ENCODE measurements at regions not wholly inside any gene's neighbourhood (a gene's known extent, or its start where the extent isn't known, plus 50 kb on each side); places are given as distances from the start of the nearest gene placed in this dataset.
A peak's percentile ranks its signal among the peaks of the same experiment; 100 is the strongest.
"Not testable (repeated sequence)": the region's sequence is repeated elsewhere in the genome, so short reads cannot be mapped to it uniquely, and the experiment has no call there.

- no peak for DNase-seq
These were observed 909.2 kb upstream of the LRRN3 start for GRCh38 chr7:110181768-110182167.

GRCh38 chr7:110186334-110186733, 904.6 kb upstream of the LRRN3 start:
- DNase-seq, result no peak

- DNase-seq, result no peak
These were observed 902.9 kb upstream of the LRRN3 start for GRCh38 chr7:110187877-110188554.

GRCh38 chr7:110204527-110204926, 886.4 kb upstream of the LRRN3 start:
- no peak for DNase-seq

GRCh38 chr7:110205899-110206298, 885.0 kb upstream of the LRRN3 start:
- DNase-seq, result no peak

GRCh38 chr7:110209884-110210283, 881.0 kb upstream of the LRRN3 start:
- DNase-seq, result no peak

- DNase-seq, result no peak
These were observed 879.9 kb upstream of the LRRN3 start for GRCh38 chr7:110210941-110211608.

- DNase-seq, result peak; percentile 21
These were observed 866.3 kb upstream of the LRRN3 start for GRCh38 chr7:110224643-110225042.

- no peak for DNase-seq
These were observed 844.8 kb upstream of the LRRN3 start for GRCh38 chr7:110246118-110246517.

GRCh38 chr7:110253093-110253492, 837.8 kb upstream of the LRRN3 start:
- no peak for DNase-seq

GRCh38 chr7:110257673-110258072, 833.3 kb upstream of the LRRN3 start:
- no peak for DNase-seq

GRCh38 chr7:110262251-110262650, 828.7 kb upstream of the LRRN3 start:
- DNase-seq, result no peak

- DNase-seq, result no peak
These were observed 826.6 kb upstream of the LRRN3 start for GRCh38 chr7:110264288-110264687.

- DNase-seq, result no peak
These were observed 809.6 kb upstream of the LRRN3 start for GRCh38 chr7:110281362-110281761.

GRCh38 chr7:110283056-110283455, 807.9 kb upstream of the LRRN3 start:
- DNase-seq, result peak; percentile 83

- no peak for DNase-seq
These were observed 799.5 kb upstream of the LRRN3 start for GRCh38 chr7:110291430-110291829.

- no peak for DNase-seq
These were observed 794.6 kb upstream of the LRRN3 start for GRCh38 chr7:110296321-110296720.

GRCh38 chr7:110307776-110308175, 783.2 kb upstream of the LRRN3 start:
- DNase-seq, result no peak

GRCh38 chr7:110308791-110309190, 782.1 kb upstream of the LRRN3 start:
- no peak for DNase-seq

GRCh38 chr7:110309941-110310340, 781.0 kb upstream of the LRRN3 start:
- no peak for DNase-seq

- no peak for DNase-seq
These were observed 779.4 kb upstream of the LRRN3 start for GRCh38 chr7:110311556-110311955.

GRCh38 chr7:110317541-110318265, 773.2 kb upstream of the LRRN3 start:
- DNase-seq, result peak; percentile 17

- not testable (repeated sequence) for DNase-seq
These were observed 770.6 kb upstream of the LRRN3 start for GRCh38 chr7:110320285-110320684.

- no peak for DNase-seq
These were observed 768.1 kb upstream of the LRRN3 start for GRCh38 chr7:110322796-110323195.

Measured in NCI-H146 (cell line).